ENCODE measurements at regions not wholly inside any gene's neighbourhood (a gene's known extent, or its start where the extent isn't known, plus 50 kb on each side); places are given as distances from the start of the nearest gene placed in this dataset.

DNA sequence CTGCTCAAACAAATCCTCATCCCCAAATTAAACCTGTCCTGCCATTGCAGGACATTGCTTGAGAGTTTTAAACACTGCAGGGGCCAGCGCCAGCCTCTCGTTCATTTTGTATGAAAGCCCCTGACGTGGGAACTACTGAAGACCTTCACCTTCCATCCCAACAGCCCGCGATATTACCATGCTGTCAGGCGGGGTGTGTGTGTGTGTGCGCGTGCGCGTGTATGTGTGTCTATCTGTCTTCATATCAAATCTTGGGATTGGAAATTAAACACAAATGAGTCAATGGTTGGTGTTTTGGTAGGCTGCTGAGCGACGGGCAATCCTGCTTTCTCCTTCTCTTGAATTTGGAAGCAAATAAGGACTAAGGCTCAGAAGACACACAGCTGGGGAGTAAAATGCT, 776.9 kb downstream of the TBC1D22A start:
- no peaks in the 10 kb centered on the region for H3K79me2 ChIP-seq (ENCODE audit: insufficient read depth, low read length)
- ChIA-PET CTCF (ENCODE audit: low intra/inter-chr PET ratio, low total read pairs) (no interaction called here), POLR2A (no interaction called here)
- no peak for ATAC-seq
- FAIRE-seq, result no peak
- no peaks in the 10 kb centered on the region for H3K36me3 ChIP-seq (replicated peaks in 1 of 2; ENCODE audit: control insufficient read depth in 1 of 2, insufficient read depth in 2 of 2, low read length in 2 of 2)
- no peak overlapping the region for H3K4me3 ChIP-seq (replicated peaks in 1 of 3; ENCODE audit: insufficient read depth in 1 of 3, low read depth in 2 of 3, low read length in 3 of 3)
- H3K9ac ChIP-seq (ENCODE audit: insufficient read depth, low read depth, low read length), result no peak overlapping the region
- no TSS peak for BruUV-seq (replicated peaks)
- no peaks in the 10 kb centered on the region for H3K4me1 ChIP-seq (ENCODE audit: insufficient read depth, low read length)
- no peak overlapping the region for H3K27ac ChIP-seq (ENCODE audit: extremely low read length, insufficient read depth, low read length)
- 85% methylated on average over 10 of the region's 12 CpGs for WGBS (ENCODE audit: low lambda C conversion rate)
- H3K4me2 ChIP-seq (ENCODE audit: low read depth, low read length), result no peak overlapping the region
- no peak for DNase-seq (ENCODE audit: low spot score)
- H2AFZ ChIP-seq (ENCODE audit: low read length), result no peak overlapping the region
- no peaks in the 10 kb centered on the region for H3K9me3 ChIP-seq (ENCODE audit: low read length)
- H3K27me3 ChIP-seq (ENCODE audit: control insufficient read depth in 1 of 2, insufficient read depth in 2 of 2, low read length in 2 of 2), result peaks cover 0 to 3% of the 10 kb centered on the region in 2 experiments; a peak in 1 of 5 replicates
- TF ChIP-seq ZSCAN21 (CRISPR knock-in tag; IDR thresholded peaks at IDR 0.05; ENCODE audit: borderline replicate concordance) (no peak), TCF12 (IDR thresholded peaks at IDR 0.05) (no peak), TCF12 (CRISPR knock-in tag; IDR thresholded peaks at IDR 0.05) (no peak), ZBED4 (CRISPR knock-in tag; IDR thresholded peaks at IDR 0.05; ENCODE audit: borderline replicate concordance) (no peak), U2AF2 (IDR thresholded peaks at IDR 0.05; ENCODE audit: low read depth, low read length) (no peak), IKZF4 (CRISPR knock-in tag; IDR thresholded peaks at IDR 0.05; ENCODE audit: borderline replicate concordance, low read depth, not compliant biosample characterization) (no peak)
- no peaks in the 10 kb centered on the region for H4K20me1 ChIP-seq (ENCODE audit: insufficient read depth, low read length)
- in situ Hi-C loops (cut with HindIII; ENCODE audit: extremely low pct_ligation_motif_present, low pct_unique_long_range_greater_than_20kb), result no loop called here
- intact Hi-C loops (cut with micrococcal nuclease; ENCODE audit: unreplicated experiment), result no loop called here

Data from HepG2 (cell line).